HG02623 (cell line): ENCODE measurements at regions not wholly inside any gene's neighbourhood (a gene's known extent, or its start where the extent isn't known, plus 50 kb on each side); places are given as distances from the start of the nearest gene placed in this dataset.
"Not testable (repeated sequence)": the region's sequence is repeated elsewhere in the genome, so short reads cannot be mapped to it uniquely, and the experiment has no call there.

Experiments
- ATAC-seq: cut with Tn5 transposase; IDR thresholded peaks from one replicate; pipeline ENCODE4 v1.9.1; 2021; ENCODE audit warnings: moderate library complexity; ENCODE audit not compliant: unreplicated experiment

DNA sequence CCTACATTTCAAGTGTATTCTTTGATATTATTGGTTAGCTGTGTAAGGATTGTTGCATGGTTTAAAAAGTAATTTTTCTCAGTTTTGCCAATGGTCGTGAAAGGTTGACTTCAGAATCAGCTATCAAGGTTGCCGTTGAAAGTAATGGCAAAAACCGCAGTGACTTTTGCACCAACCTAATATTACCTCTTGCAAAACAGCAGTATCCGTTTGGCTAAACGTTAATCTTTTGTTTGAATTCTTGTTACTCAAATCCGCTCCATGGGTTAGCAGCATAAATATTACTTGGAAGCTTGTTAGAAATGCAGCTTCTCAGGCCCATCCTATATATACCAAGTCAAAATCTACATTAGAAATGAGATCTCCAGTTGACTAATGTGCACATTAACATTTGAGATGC, 141.6 kb upstream of the PRSS12 start:
- not testable (repeated sequence) for ATAC-seq

DNA sequence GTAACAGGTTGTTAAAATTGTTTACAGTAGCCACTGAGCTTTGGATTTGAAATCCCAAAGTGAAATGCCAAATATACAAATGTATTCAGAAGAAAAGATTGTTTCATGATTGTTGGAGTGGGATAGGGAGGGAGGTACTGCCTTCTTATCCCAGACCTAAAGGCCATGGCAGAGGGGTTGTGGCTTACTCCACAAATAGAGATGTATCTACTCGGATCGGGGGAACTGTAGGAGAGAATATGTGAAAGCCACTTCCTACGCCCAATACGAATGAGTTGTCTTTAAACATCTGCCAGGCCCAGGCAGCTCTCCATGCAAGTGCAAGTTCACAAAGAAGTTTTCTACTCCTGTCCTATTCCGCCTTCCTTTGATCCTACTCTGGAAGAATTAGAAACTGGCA, 150.2 kb upstream of the PRSS12 start:
- ATAC-seq: not testable (repeated sequence)

DNA sequence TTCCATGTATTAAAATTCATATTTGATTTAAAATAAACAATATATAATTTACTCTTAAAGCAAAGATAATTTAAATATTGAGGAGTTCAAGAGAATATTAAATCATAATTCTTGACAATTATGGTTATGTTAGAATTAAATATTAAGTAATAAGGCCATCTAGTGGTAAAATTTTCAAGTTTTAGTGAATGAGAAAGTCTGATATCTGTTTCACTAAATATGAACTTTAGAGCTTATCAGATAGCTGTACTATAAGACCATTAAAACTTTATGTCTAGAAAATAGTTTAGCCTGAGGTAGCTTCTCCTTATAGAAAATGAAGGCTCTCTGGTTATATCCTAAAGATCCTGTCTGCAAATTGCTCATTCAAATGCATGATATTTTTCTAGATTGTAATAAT, 152.1 kb upstream of the PRSS12 start:
- ATAC-seq: not testable (repeated sequence)

DNA sequence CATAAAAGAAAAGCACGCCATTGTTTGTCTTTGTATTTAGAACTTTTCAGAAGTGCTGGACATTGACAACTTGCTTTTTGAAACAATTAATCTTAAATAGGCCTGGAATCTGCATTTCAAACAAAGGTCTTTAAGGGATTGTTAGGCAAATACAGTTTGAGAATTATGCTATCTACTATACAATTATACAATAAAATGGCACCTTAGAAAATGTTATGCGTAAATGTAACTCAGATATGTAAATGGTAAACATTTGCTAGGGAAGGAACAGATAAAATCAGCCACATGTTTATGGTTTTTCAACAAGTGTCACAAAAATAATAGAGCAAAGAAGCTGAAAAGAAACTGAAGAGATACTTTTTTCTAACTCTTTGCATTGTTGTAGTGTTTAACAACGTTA, 152.7 kb upstream of the PRSS12 start:
- not testable (repeated sequence) for ATAC-seq

DNA sequence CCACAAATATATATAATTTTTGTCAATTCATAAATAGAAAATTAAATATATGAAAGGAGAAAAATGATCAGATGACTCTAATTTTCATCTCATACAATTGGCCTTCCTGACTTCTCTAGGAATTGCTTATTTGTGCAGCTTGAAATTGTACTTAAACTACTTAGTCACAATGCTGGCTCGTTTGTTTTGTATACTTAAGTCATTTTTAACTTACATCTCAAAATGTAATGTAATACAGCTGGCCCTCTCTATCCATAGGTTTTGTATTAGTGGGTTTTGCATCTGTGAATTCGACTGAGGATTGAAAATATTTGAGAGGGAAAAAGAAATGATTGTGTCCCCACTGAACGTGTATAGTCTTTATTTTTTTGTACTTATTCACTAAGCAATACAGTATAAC, 160.1 kb upstream of the PRSS12 start:
- not testable (repeated sequence) for ATAC-seq

DNA sequence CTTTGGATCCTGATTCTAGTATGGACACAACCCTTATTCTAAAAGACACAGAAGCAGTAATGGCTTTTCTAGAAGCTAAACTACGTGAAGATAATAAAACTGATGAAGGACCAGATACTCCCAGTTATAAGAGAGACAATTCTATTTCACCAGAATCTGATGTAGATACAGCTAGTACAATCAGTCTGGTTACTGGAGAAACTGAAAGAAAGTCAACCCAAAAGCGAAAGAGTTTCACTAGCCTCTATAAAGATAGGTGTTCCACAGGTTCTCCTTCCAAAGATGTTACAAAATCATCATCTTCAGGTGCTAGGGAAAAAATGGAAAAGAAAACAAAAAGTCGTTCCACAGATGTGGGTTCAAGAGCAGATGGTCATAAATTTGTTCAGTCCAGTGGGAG, 161.5 kb upstream of the PRSS12 start:
- ATAC-seq: not testable (repeated sequence)

DNA sequence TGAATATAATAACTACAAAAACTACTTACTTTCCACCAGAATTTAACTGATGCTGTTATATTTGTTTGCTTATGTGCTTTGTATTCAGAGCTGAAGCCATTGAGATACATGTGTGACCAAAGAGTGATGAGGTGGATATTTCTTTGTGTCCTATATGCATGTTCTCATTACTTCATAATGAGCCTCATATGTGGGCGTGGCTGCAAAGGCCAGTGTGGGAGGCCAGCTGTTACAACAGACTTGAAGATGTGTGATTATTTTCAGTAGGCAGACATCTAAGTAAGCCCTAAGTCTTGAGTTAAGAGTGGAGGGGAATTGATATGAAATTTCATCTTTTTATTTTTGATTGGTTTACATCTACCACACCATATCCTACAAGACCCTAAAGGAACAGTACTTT, 163.3 kb upstream of the PRSS12 start:
- not testable (repeated sequence) for ATAC-seq

DNA sequence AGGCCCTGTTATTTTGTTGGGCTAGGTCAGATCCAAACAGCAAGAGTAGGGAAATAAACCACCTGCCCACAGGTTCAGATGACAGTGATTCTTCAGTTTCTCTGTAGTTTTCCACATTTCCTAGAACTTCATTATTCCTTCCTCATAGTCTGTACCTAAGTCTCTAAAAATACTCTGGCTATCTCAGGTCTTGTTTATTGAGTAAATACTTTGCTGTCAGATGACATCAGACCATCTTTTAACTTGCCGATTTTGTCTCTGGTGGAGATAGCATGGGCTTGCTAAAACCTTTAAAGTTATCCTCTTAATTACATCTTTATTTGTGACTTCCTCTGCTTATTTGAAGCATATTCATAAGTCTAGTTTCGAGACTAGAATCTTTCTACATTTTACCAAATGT, 155.1 kb upstream of the METTL14 start:
- ATAC-seq: not testable (repeated sequence)

DNA sequence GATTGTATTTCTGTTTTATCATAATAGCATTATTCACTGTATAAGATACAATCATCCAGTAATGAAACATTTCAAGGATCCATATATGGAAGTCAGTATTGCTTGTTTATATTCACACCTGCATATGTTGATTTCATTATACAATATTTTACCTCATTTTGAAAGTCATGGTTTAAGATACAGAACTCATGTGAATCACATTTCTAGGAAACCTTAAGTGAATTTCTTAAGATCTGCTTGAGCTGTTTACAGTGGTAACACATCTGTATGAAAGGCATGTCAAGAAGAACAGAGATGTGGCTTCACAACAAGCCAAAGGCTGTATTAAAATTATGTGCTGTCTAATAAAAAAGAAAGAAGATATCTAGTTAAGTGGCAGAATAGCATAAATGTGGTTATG, 153.2 kb upstream of the METTL14 start:
- ATAC-seq: not testable (repeated sequence)

DNA sequence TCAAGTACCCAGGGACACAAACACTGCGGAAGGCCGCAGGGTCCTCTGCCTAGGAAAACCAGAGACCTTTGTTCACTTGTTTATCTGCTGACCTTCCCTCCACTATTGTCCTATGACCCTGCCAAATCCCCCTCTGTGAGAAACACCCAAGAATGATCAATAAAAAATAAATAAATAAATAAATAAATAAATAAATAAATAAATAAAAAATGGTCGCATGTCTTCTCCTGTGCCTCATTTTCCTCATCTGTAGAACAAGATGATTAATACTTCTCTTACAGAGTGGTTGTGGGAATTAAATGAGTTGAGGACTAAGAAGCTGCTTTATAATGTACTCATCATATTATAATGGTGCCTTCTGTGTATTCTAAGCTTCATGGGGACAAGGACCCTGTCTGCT, 149.4 kb upstream of the METTL14 start:
- not testable (repeated sequence) for ATAC-seq

DNA sequence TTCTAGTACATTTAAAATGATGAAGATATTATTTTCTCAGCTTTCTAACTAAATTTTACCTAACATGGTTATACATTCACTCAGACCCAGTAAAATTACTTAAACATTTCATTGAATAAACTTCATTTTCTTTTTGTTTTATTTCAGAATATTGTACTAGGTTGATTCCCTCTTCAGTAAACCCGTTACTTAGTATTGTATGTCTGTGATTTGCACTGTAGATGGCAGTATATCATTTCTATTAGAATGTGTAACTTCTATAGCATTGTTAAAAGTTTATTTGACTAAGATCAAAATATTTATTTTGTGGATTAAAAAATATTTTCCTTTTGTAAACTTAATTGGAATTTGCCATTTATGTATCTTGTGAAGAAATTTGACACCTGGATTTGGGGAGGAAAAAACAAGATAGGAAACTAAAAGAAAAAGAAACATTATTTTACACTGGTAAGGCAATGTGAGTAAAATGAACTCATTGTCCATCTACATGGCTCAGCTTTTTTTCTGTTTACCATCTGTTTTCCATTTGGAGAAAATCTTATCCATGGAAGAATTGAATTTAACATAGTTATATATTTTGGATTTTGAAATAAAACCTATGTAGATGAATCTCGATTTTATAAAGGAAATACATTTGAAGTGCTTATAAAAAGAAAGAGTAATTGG, 145.6 kb upstream of the METTL14 start:
- ATAC-seq: peak; percentile 80

DNA sequence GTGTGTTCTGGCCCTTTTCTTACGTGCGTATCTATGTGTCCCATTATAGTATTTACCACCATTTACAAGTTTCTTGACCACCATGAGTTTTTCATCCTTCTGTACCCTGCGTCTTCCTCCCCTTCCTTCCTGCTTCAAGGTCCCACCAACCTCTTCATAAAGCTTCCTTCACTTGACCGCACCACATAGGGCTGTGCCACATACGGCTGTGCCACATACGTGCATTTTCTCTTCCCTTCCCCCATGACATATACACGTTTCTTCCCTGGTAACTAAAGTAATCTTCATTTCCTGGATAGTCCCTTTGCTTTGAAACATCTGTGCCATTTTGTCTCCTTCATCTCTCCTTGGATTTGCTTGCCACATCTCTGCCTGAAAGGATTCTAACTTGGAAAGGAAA, 128.6 kb upstream of the METTL14 start:
- not testable (repeated sequence) for ATAC-seq

DNA sequence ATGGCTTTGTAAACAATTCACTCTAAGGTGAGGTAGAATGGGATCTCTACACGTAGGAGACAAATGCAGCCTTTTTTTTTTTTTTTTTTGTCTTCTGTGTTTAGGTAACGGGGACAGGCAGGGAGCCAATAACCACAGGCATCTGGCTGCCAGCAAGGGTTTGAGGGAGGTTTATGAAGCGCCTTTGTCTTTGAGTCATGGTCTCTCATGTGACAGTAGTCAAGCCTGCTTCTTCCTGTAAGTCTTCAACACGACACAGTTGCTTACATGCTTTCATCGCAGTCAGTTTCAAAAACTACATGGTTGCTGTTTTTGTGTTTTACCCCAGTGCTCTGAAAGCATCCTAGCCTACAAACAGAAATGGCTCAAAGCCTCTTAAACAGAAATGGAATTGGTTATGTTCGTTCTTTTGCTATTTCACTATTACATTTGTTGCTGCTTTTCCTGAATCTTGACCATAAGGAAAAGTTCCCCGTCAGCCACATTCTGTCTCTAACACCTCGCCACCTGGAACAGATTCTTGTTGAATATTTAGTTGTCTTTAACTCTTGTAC, 127.8 kb upstream of the METTL14 start:
- no peak for ATAC-seq

DNA sequence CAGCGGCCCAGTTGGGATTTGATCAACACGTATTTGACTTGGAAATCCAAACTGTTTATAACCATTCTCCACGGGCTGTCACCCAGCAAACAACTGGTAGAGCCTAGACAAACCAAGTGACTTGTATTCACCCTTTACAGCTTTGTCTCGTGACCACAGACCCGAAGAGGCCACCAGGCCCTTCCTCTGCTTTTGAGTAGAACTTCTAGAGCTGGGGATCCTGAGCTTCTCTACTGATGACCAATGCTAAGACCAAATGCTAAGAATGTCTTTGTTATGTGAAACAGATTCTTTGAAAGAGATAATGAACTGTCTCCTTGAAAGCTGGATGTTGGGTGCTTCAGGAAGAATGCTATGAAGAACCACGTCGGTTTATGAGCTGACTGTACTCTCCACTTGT, 127.0 kb upstream of the METTL14 start:
- not testable (repeated sequence) for ATAC-seq

DNA sequence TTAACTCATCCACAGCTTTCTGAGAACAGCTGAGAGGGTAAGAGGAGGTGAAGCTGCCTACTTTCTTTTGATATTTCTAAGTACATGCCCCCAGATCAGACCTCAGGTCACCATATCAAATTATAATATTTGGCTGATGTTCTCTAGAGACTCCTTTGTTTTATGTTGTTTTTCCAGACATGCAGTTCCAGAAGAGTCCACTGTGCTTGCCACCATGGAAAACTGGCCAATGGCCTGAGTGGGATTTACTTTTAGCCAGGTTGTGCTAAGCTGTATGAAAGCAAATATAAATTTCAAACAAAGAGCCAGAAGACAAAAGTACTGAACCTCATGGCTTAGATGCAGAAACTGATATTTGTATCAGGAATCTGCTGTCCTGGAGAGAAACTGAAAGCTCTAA, 123.6 kb upstream of the METTL14 start:
- not testable (repeated sequence) for ATAC-seq

DNA sequence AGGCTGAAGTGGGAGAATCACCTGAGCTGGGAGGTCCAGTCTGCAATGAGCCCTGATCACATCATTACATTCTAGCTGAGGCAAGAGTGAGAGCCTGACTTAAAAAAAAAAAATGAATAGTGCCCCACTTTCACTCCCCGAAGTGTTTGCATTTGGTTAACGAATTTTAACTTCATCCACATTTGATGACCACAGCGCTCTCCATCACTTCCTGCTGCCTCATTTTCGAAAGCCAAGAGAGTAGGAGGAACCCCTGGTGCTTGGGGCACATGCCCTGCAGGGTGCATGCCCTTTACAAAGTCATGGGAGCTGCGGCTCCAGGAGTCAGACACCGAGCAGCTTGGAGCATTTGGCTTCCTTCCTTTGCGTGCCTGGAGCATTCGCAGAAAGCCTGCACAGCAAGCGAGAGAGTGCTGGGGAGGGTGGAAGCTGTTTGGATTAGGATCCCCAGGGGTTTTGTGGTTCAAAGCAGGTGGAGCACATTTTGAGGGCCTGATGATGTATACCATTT, 119.1 kb upstream of the METTL14 start:
- peak; percentile 59 for ATAC-seq

DNA sequence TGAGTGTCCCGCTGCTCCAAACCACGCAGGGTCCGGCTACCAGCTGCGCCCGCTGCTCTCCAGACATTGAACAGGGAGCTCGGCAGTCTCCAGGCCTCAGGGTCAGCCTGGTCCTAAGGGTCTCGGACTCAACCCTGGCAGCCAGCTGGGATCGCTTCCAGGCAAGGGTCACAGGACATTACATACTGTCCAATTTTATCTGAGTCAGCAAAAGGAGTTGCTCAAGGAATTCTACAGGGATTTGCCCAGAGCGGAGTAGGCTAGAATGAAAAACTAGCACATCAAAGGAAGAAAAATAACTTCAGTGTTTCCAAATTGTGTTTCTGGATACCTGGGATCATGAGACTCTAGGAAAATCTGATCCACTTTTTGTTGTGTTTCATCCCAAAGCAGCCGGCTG, 112.2 kb upstream of the METTL14 start:
- not testable (repeated sequence) for ATAC-seq

DNA sequence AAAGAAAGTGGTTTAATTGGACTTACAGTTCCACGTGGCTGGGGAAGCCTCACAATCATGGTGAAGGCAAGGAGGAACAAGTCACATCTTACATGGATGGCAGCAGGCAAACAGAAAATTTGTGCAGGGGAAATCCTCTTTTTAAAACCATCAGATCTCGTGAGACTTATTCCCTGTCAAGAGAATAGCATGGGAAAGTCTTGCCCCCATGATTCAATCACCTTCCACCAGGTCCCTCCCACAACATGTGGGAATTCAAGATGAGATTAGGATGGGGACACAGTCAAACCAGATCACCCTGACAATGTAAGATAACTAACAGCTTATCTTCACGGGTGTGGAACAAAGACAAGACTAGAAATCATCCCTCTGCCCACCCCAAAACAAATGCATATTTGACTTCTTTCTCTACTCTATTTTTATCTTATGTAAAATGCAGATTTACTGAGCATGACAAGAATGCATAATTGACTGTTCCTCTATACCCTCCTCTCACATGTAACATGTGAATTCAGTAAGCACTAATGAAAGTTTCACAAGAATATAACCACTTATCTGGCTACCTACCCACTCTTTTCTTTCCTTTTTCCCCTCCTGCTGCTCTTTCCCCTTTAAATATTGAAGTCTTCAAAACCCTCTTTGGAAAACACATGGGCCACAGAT, 110.8 kb upstream of the METTL14 start:
- not testable (repeated sequence) for ATAC-seq

DNA sequence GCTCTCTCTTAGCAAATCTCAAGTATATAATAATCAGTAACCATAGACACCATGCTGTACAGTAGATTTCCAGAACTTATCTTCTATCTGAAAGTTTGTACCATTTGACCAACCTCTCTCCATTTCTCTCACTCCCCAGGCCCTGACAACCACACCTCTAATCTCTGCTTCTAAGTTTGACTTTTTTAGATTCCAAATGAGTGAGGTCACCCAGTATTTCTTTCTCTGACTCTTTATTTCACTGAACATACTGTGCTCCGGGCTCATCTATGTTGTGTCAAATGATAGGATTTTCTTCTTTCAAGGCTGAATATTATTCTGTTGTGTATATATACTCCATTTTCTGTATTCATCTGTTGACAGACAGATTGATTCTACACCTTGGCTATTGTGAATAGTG, 110.1 kb upstream of the METTL14 start:
- ATAC-seq: not testable (repeated sequence)

DNA sequence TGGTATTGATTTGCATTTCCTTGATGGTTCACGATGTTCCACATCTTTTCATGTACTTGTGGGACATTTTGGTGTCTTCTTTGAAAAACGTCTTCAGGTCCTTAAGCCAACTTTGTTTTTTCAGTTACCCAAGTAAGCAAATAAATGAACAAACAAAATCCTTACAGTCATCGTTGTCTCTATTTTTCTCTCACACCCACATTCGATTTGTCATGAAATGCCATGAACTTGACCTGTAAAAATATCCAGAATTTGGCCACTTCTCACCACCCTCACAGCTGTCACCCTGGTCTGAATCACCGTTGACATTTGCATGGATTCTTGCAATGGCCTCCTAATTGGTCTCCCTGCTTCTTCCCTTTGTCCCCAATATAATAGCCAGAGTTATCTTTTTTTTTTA, 109.5 kb upstream of the METTL14 start:
- ATAC-seq: not testable (repeated sequence)

DNA sequence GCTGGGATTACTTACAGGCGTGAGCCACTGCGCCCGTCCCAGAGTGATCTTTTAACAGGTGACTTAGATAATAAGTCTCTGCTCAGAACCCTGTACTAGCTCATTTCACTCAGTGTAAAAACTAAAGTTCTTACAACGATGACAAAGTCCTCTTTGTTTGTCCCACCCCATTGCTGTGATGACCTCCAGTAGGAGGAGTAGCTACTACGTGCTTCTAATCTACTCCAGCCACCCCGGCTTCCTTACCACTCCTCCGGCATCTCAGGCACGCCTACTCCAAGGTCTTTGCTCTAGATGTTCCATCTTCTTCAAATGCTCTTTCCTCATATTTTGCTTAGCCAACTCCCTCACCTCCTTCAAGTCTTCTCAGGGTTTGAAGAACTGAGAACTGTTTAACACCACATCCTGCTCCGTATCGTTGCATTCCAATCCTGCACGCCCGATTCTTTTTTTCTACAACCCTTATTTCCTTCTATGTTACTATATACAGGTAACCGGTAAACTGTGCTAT, 108.4 kb upstream of the METTL14 start:
- not testable (repeated sequence) for ATAC-seq

DNA sequence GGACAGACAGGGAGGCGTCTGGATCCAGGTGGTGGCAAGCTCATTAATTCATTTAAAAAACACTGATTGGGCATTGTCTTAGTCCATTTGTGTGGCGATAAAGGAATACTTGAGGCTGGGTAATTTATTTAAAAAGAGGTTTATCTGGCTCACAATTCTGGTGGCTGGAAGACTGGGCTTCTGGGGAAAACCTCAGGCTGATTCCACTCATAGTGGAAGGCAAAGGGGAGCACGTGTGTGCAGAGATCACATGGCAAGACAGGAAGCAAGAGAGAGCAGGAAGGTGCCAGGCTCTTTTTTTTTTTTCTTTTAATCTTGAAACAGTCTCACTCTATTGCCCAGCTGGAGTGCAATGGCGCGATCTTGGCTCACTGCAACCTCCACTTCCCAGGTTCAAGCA, 100.2 kb upstream of the METTL14 start:
- ATAC-seq: no peak
